ENCODE measurements at regions not wholly inside any gene's neighbourhood (a gene's known extent, or its start where the extent isn't known, plus 50 kb on each side); places are given as distances from the start of the nearest gene placed in this dataset.

GRCh38 chr5:23026252-23027170, 173.4 kb upstream of the CDH12 start:
- peak; percentile 76 for DNase-seq (ENCODE audit: low read depth)
- no peak overlapping the region for H3K4me3 ChIP-seq (ENCODE audit: low read depth, low read length)

GRCh38 chr5:23025629-23026233, 172.6 kb upstream of the CDH12 start:
- H3K4me3 ChIP-seq (ENCODE audit: low read depth, low read length), result no peak overlapping the region
- DNase-seq (ENCODE audit: low read depth), result peak; percentile 25

- H3K4me3 ChIP-seq (ENCODE audit: low read depth, low read length), result no peak overlapping the region
- DNase-seq (ENCODE audit: low read depth), result no peak
Measured at GRCh38 chr5:23024470-23024869, 171.3 kb upstream of the CDH12 start.

GRCh38 chr5:23014825-23015224, 161.7 kb upstream of the CDH12 start:
- no peak overlapping the region for H3K4me3 ChIP-seq (ENCODE audit: low read depth, low read length)
- DNase-seq (ENCODE audit: low read depth), result no peak

- no peak for DNase-seq (ENCODE audit: low read depth)
Measured at GRCh38 chr5:23014266-23014665, 161.1 kb upstream of the CDH12 start.

GRCh38 chr5:23013395-23013998, 160.4 kb upstream of the CDH12 start:
- peak overlapping the region; percentile 14 for H3K4me3 ChIP-seq (ENCODE audit: low read depth, low read length)
- no peak for DNase-seq (ENCODE audit: low read depth)

More at GRCh38 chr5:23014266-23014665, 161.1 kb upstream of the CDH12 start:
- no peak overlapping the region for H3K4me3 ChIP-seq (ENCODE audit: low read depth, low read length)

GRCh38 chr5:23012842-23013241, 159.7 kb upstream of the CDH12 start:
- peak overlapping the region; percentile 6 for H3K4me3 ChIP-seq (ENCODE audit: low read depth, low read length)
- DNase-seq (ENCODE audit: low read depth), result no peak

GRCh38 chr5:23007762-23008161, 154.6 kb upstream of the CDH12 start:
- DNase-seq (ENCODE audit: low read depth), result no peak
- no peak overlapping the region for H3K4me3 ChIP-seq (ENCODE audit: low read depth, low read length)

GRCh38 chr5:23007236-23007635, 154.1 kb upstream of the CDH12 start:
- DNase-seq (ENCODE audit: low read depth), result no peak
- no peak overlapping the region for H3K4me3 ChIP-seq (ENCODE audit: low read depth, low read length)

- H3K4me3 ChIP-seq (ENCODE audit: low read depth, low read length), result no peak overlapping the region
- DNase-seq (ENCODE audit: low read depth), result no peak
Measured at GRCh38 chr5:23001120-23001519, 148.0 kb upstream of the CDH12 start.

GRCh38 chr5:22998774-22999173, 145.6 kb upstream of the CDH12 start:
- no peak overlapping the region for H3K4me3 ChIP-seq (ENCODE audit: low read depth, low read length)
- no peak for DNase-seq (ENCODE audit: low read depth)

GRCh38 chr5:22998362-22998761, 145.2 kb upstream of the CDH12 start:
- no peak overlapping the region for H3K4me3 ChIP-seq (ENCODE audit: low read depth, low read length)
- no peak for DNase-seq (ENCODE audit: low read depth)

- no peak overlapping the region for H3K4me3 ChIP-seq (ENCODE audit: low read depth, low read length)
- DNase-seq (ENCODE audit: low read depth), result no peak
Measured at GRCh38 chr5:22988937-22989336, 135.8 kb upstream of the CDH12 start.

- DNase-seq (ENCODE audit: low read depth), result no peak
- H3K4me3 ChIP-seq (ENCODE audit: low read depth, low read length), result no peak overlapping the region
Measured at GRCh38 chr5:22986281-22986680, 133.1 kb upstream of the CDH12 start.

- no peak for DNase-seq (ENCODE audit: low read depth)
- no peak overlapping the region for H3K4me3 ChIP-seq (ENCODE audit: low read depth, low read length)
Measured at GRCh38 chr5:22985446-22985845, 132.3 kb upstream of the CDH12 start.

- no peak for DNase-seq (ENCODE audit: low read depth)
- no peak overlapping the region for H3K4me3 ChIP-seq (ENCODE audit: low read depth, low read length)
Measured at GRCh38 chr5:22970956-22971618, 117.9 kb upstream of the CDH12 start.

GRCh38 chr5:22970491-22970890, 117.3 kb upstream of the CDH12 start:
- no peak overlapping the region for H3K4me3 ChIP-seq (ENCODE audit: low read depth, low read length)
- DNase-seq (ENCODE audit: low read depth), result no peak

GRCh38 chr5:22968386-22968785, 115.2 kb upstream of the CDH12 start:
- no peak for DNase-seq (ENCODE audit: low read depth)
- H3K4me3 ChIP-seq (ENCODE audit: low read depth, low read length), result no peak overlapping the region

- no peak overlapping the region for H3K4me3 ChIP-seq (ENCODE audit: low read depth, low read length)
Measured at GRCh38 chr5:22965960-22966359, 112.8 kb upstream of the CDH12 start.

GRCh38 chr5:22964632-22965031, 111.5 kb upstream of the CDH12 start:
- no peak for DNase-seq (ENCODE audit: low read depth)
- H3K4me3 ChIP-seq (ENCODE audit: low read depth, low read length), result no peak overlapping the region

More at GRCh38 chr5:22965960-22966359, 112.8 kb upstream of the CDH12 start:
- DNase-seq (ENCODE audit: low read depth), result no peak
